Glomerular visceral epithelial cell (primary cell): ENCODE measurements at regions not wholly inside any gene's neighbourhood (a gene's known extent, or its start where the extent isn't known, plus 50 kb on each side); places are given as distances from the start of the nearest gene placed in this dataset.
"Not testable (repeated sequence)": the region's sequence is repeated elsewhere in the genome, so short reads cannot be mapped to it uniquely, and the experiment has no call there.

Experiments
- DNase-seq: peaks from one replicate; pipeline ENCODE4 v3.0.0-alpha.2; 2016; ENCODE audit errors: extremely low spot score

- no peak for DNase-seq
Measured at GRCh38 chr9:85077944-85078343, 408.4 kb downstream of the NTRK2 start.

GRCh38 chr9:85077146-85077545, 407.6 kb downstream of the NTRK2 start:
- DNase-seq, result not testable (repeated sequence)
